ENCODE measurements at regions not wholly inside any gene's neighbourhood (a gene's known extent, or its start where the extent isn't known, plus 50 kb on each side); places are given as distances from the start of the nearest gene placed in this dataset.
"Not testable (repeated sequence)": the region's sequence is repeated elsewhere in the genome, so short reads cannot be mapped to it uniquely, and the experiment has no call there.

- no peak for DNase-seq (ENCODE audit: low read depth in 2 of 2)
Measured at GRCh38 chr10:29204070-29204800, 84.6 kb upstream of the LYZL1 start.

- no peak for DNase-seq (ENCODE audit: low read depth in 2 of 2)
Measured at GRCh38 chr10:29205787-29206186, 83.1 kb upstream of the LYZL1 start.

GRCh38 chr10:29208845-29209244 is 80.0 kb upstream of the LYZL1 start:
- no peak for DNase-seq (ENCODE audit: low read depth in 2 of 2)

- no peak for DNase-seq (ENCODE audit: low read depth in 2 of 2)
Measured at GRCh38 chr10:29209830-29210229, 79.0 kb upstream of the LYZL1 start.

GRCh38 chr10:29210266-29210868 is 78.5 kb upstream of the LYZL1 start:
- no peak for DNase-seq (ENCODE audit: low read depth in 2 of 2)

GRCh38 chr10:29212597-29212996 is 76.3 kb upstream of the LYZL1 start:
- DNase-seq (ENCODE audit: low read depth in 2 of 2): no peak

- peak in 1 of 2 experiments; percentile 1 for DNase-seq (ENCODE audit: low read depth in 2 of 2)
Measured at GRCh38 chr10:29214551-29214950, 74.3 kb upstream of the LYZL1 start.

- no peak for DNase-seq (ENCODE audit: low read depth in 2 of 2)
Measured at GRCh38 chr10:29217292-29217738, 71.6 kb upstream of the LYZL1 start.

GRCh38 chr10:29223326-29223725 is 65.5 kb upstream of the LYZL1 start:
- DNase-seq (ENCODE audit: low read depth in 2 of 2): no peak

GRCh38 chr10:29224631-29225030 is 64.2 kb upstream of the LYZL1 start:
- no peak for DNase-seq (ENCODE audit: low read depth in 2 of 2)

GRCh38 chr10:29227201-29227600 is 61.7 kb upstream of the LYZL1 start:
- DNase-seq (ENCODE audit: low read depth in 2 of 2): no peak

GRCh38 chr10:29228562-29228961 is 60.3 kb upstream of the LYZL1 start:
- DNase-seq (ENCODE audit: low read depth in 2 of 2): no peak

- no peak for DNase-seq (ENCODE audit: low read depth in 2 of 2)
Measured at GRCh38 chr10:29229258-29229705, 59.6 kb upstream of the LYZL1 start.

- not testable (repeated sequence) for DNase-seq (ENCODE audit: low read depth in 2 of 2)
Measured at GRCh38 chr10:29236910-29237309, 52.0 kb upstream of the LYZL1 start.

GRCh38 chr10:29237786-29238185 is 51.1 kb upstream of the LYZL1 start:
- DNase-seq (ENCODE audit: low read depth in 2 of 2): no peak

GRCh38 chr10:29238523-29239135 is 50.2 kb upstream of the LYZL1 start:
- no peak for DNase-seq (ENCODE audit: low read depth in 2 of 2)
